NCI-H345 treated with DMSO at 0.1 percent for 48 hours (cell line): ENCODE measurements at regions not wholly inside any gene's neighbourhood (a gene's known extent, or its start where the extent isn't known, plus 50 kb on each side); places are given as distances from the start of the nearest gene placed in this dataset.
"Not testable (repeated sequence)": the region's sequence is repeated elsewhere in the genome, so short reads cannot be mapped to it uniquely, and the experiment has no call there.

ENCODE experiments used
- DNase-seq: peaks from one replicate; lab custom pipeline; 2025; ENCODE audit not compliant: unreplicated experiment; lab: John Stamatoyannopoulos, UW

GRCh38 chr11:71383461-71383860 is 64.7 kb downstream of the DHCR7 start:
- DNase-seq = no peak

- DNase-seq = no peak
Observed at GRCh38 chr11:71381781-71382505, 66.2 kb downstream of the DHCR7 start.

GRCh38 chr11:71379701-71380100 is 68.5 kb downstream of the DHCR7 start:
- no peak for DNase-seq

- DNase-seq = no peak
Observed at GRCh38 chr11:71373791-71374454, 74.3 kb downstream of the DHCR7 start.

- DNase-seq = no peak
Observed at GRCh38 chr11:71372693-71373657, 75.2 kb downstream of the DHCR7 start.

GRCh38 chr11:71371674-71372069 is 76.5 kb downstream of the DHCR7 start:
- no peak for DNase-seq

GRCh38 chr11:71370895-71371673 is 77.1 kb downstream of the DHCR7 start:
- no peak for DNase-seq

- no peak for DNase-seq
Observed at GRCh38 chr11:71370020-71370747, 78.0 kb downstream of the DHCR7 start.

- DNase-seq = no peak
Observed at GRCh38 chr11:71369411-71369810, 78.8 kb downstream of the DHCR7 start.

- no peak for DNase-seq
Observed at GRCh38 chr11:71368966-71369365, 79.2 kb downstream of the DHCR7 start.

- no peak for DNase-seq
Observed at GRCh38 chr11:71367756-71368155, 80.4 kb downstream of the DHCR7 start.

GRCh38 chr11:71367276-71367675 is 80.9 kb downstream of the DHCR7 start:
- DNase-seq = not testable (repeated sequence)

GRCh38 chr11:71366076-71366475 is 82.1 kb downstream of the DHCR7 start:
- DNase-seq = no peak

GRCh38 chr11:71365626-71366025 is 82.6 kb downstream of the DHCR7 start:
- no peak for DNase-seq

- no peak for DNase-seq
Observed at GRCh38 chr11:71364806-71365205, 83.4 kb downstream of the DHCR7 start.

- peak; percentile 10 for DNase-seq
Observed at GRCh38 chr11:71364176-71364671, 84.0 kb downstream of the DHCR7 start.

GRCh38 chr11:71363721-71364120 is 84.5 kb downstream of the DHCR7 start:
- no peak for DNase-seq

GRCh38 chr11:71358963-71359567 is 89.1 kb downstream of the DHCR7 start:
- DNase-seq = no peak

GRCh38 chr11:71358122-71358728 is 90.0 kb downstream of the DHCR7 start:
- DNase-seq = no peak
